H1 (cell line): ENCODE measurements at regions not wholly inside any gene's neighbourhood (a gene's known extent, or its start where the extent isn't known, plus 50 kb on each side); places are given as distances from the start of the nearest gene placed in this dataset.

Experiments used
- ASH2L ChIP-seq: fragments of 200-600, 300-600 bp; sonication (generic); IDR thresholded peaks from one replicate; pipeline ENCODE4 v1.7.1; 2017; ENCODE audit warnings: low read length
- ATF2 ChIP-seq: IDR thresholded peaks from 2 replicates; pipeline ENCODE4 v1.6.1; 2012; ENCODE audit warnings: low read length, inconsistent platforms
- ATF3 ChIP-seq: IDR thresholded peaks from 2 replicates; pipeline ENCODE4 v1.6.1; 2011; ENCODE audit warnings: low read depth, mild to moderate bottlenecking, low read length; ENCODE audit not compliant: insufficient read depth
- BCL11A ChIP-seq, 2 experiments: IDR thresholded peaks; one replicate each; pipeline ENCODE4 v1.6.1; 2011; ENCODE audit warnings: low read depth in 2 of 2, low read length in 2 of 2, mild to moderate bottlenecking in 2 of 2
- CHD7 ChIP-seq: fragments of 300-600 bp; sonication (generic); IDR thresholded peaks from 2 replicates; pipeline ENCODE4 v1.7.1; 2012; ENCODE audit warnings: low read length, moderate library complexity, mild to moderate bottlenecking, inconsistent platforms; ENCODE audit not compliant: insufficient replicate concordance
- SP1 ChIP-seq: IDR thresholded peaks from 2 replicates; pipeline ENCODE4 v1.6.1; 2011; ENCODE audit warnings: low read depth, low read length
- SP4 ChIP-seq: IDR thresholded peaks from 2 replicates; pipeline ENCODE4 v1.6.1; 2012; ENCODE audit warnings: low read length, inconsistent platforms

GRCh38 chr9:130779153-130779855 is 55.8 kb upstream of the ABL1 start (continued):
- no peak for TF ChIP-seq CHD7
- no peak for TF ChIP-seq SP4
- TF ChIP-seq ATF3: no peak
- TF ChIP-seq ASH2L: no peak
- TF ChIP-seq ATF2: no peak
- TF ChIP-seq BCL11A (IDR thresholded peaks at IDR 0.05; ENCODE audit: low read depth in 2 of 2, low read length in 2 of 2): no peak
- TF ChIP-seq SP1: no peak
